ENCODE measurements at regions not wholly inside any gene's neighbourhood (a gene's known extent, or its start where the extent isn't known, plus 50 kb on each side); places are given as distances from the start of the nearest gene placed in this dataset.

GRCh38 chr2:64296695-64297346 is 152.6 kb upstream of the PELI1 start:
- Histone ChIP-seq H4K20me1 (replicated peaks; ENCODE audit: insufficient read depth) (no peaks in the 10 kb centered on the region), H3K9me2 (ENCODE audit: insufficient read depth) (peaks cover 2% of the 10 kb centered on the region; the same call in 1 of the 2 replicates), H3K36me3 (ENCODE audit: insufficient read depth) (no peaks in the 10 kb centered on the region), H3F3A (replicated peaks; ENCODE audit: low read depth) (no peaks in the 10 kb centered on the region; the same call in 1 of the 2 replicates), H3K27ac (ENCODE audit: low read depth) (no peak overlapping the region), H3K4me2 (no peak overlapping the region), H2AFZ (no peak overlapping the region), H3K27me3 (ENCODE audit: insufficient read depth) (0 out of 2 replicates have a peak, but pooled peaks cover 3% of the 10 kb centered on the region), H3K4me3 (no peak overlapping the region), H3K4me1 (ENCODE audit: insufficient read depth) (no peaks in the 10 kb centered on the region), H3K79me2 (replicated peaks; ENCODE audit: insufficient read depth) (no peaks in the 10 kb centered on the region)
- peaks cover 10% of the 10 kb centered on the region for H3K9me3 Mint-ChIP-seq
- no peak overlapping the region for H3K27ac Mint-ChIP-seq
- no peak for ATAC-seq
- no peak overlapping the region for H3K4me3 Mint-ChIP-seq
- peaks cover 7% of the 10 kb centered on the region for H3K27me3 Mint-ChIP-seq (ENCODE audit: insufficient read depth, low read depth, poor library complexity)
- peaks cover 10% of the 10 kb centered on the region for H3K4me1 Mint-ChIP-seq
- H3K36me3 Mint-ChIP-seq (ENCODE audit: low read depth) = peaks cover 15% of the 10 kb centered on the region
- DNase-seq (ENCODE audit: low spot score) = no peak
- TF ChIP-seq, protein P1, sequence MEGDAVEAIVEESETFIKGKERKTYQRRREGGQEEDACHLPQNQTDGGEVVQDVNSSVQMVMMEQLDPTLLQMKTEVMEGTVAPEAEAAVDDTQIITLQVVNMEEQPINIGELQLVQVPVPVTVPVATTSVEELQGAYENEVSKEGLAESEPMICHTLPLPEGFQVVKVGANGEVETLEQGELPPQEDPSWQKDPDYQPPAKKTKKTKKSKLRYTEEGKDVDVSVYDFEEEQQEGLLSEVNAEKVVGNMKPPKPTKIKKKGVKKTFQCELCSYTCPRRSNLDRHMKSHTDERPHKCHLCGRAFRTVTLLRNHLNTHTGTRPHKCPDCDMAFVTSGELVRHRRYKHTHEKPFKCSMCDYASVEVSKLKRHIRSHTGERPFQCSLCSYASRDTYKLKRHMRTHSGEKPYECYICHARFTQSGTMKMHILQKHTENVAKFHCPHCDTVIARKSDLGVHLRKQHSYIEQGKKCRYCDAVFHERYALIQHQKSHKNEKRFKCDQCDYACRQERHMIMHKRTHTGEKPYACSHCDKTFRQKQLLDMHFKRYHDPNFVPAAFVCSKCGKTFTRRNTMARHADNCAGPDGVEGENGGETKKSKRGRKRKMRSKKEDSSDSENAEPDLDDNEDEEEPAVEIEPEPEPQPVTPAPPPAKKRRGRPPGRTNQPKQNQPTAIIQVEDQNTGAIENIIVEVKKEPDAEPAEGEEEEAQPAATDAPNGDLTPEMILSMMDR (conservative IDR thresholded peaks at IDR 0.05; ENCODE audit: low read depth in 2 of 2) = no peak
- TF ChIP-seq, protein P2, sequence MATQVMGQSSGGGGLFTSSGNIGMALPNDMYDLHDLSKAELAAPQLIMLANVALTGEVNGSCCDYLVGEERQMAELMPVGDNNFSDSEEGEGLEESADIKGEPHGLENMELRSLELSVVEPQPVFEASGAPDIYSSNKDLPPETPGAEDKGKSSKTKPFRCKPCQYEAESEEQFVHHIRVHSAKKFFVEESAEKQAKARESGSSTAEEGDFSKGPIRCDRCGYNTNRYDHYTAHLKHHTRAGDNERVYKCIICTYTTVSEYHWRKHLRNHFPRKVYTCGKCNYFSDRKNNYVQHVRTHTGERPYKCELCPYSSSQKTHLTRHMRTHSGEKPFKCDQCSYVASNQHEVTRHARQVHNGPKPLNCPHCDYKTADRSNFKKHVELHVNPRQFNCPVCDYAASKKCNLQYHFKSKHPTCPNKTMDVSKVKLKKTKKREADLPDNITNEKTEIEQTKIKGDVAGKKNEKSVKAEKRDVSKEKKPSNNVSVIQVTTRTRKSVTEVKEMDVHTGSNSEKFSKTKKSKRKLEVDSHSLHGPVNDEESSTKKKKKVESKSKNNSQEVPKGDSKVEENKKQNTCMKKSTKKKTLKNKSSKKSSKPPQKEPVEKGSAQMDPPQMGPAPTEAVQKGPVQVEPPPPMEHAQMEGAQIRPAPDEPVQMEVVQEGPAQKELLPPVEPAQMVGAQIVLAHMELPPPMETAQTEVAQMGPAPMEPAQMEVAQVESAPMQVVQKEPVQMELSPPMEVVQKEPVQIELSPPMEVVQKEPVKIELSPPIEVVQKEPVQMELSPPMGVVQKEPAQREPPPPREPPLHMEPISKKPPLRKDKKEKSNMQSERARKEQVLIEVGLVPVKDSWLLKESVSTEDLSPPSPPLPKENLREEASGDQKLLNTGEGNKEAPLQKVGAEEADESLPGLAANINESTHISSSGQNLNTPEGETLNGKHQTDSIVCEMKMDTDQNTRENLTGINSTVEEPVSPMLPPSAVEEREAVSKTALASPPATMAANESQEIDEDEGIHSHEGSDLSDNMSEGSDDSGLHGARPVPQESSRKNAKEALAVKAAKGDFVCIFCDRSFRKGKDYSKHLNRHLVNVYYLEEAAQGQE (IDR thresholded peaks at IDR 0.05; ENCODE audit: unreplicated experiment) = peak; percentile 76

DNA sequence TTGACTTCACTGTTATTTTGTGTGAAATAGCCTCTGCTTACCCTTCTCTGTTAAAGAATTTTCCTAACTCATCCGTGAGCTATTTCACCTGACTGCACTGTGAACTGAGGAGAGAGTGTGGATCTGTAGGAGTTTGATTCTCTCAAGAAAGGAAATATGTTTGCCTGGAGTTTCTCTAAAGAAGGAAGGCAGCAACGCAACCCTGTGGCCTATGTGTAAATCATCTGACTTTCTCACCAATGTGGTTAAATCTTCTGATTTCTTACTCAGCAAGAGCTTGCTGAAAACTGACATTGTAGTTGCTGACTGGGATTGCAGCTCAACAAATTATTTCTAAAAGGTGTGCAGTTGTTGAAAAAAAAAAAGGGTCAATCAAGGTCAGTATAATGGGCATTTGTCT is 153.9 kb upstream of the PELI1 start:
- Histone ChIP-seq H3F3A (replicated peaks; ENCODE audit: low read depth) (no peaks in the 10 kb centered on the region; the same call in 1 of the 2 replicates), H3K79me2 (replicated peaks; ENCODE audit: insufficient read depth) (no peaks in the 10 kb centered on the region), H3K4me2 (no peak overlapping the region), H3K36me3 (ENCODE audit: insufficient read depth) (no peaks in the 10 kb centered on the region), H3K4me1 (ENCODE audit: insufficient read depth) (no peaks in the 10 kb centered on the region), H3K9me2 (ENCODE audit: insufficient read depth) (peaks cover 2% of the 10 kb centered on the region; the same call in 1 of the 2 replicates), H3K27ac (ENCODE audit: low read depth) (no peak overlapping the region), H3K4me3 (no peak overlapping the region), H2AFZ (no peak overlapping the region), H3K27me3 (ENCODE audit: insufficient read depth) (0 out of 2 replicates have a peak, but pooled peaks cover 3% of the 10 kb centered on the region), H4K20me1 (replicated peaks; ENCODE audit: insufficient read depth) (no peaks in the 10 kb centered on the region)
- ATAC-seq (no peak), DNase-seq (ENCODE audit: low spot score) (no peak)
- Mint-ChIP-seq H3K4me3 (no peak overlapping the region), H3K9me3 (peaks cover 10% of the 10 kb centered on the region), H3K27me3 (ENCODE audit: insufficient read depth, low read depth, poor library complexity) (peaks cover 7% of the 10 kb centered on the region), H3K36me3 (ENCODE audit: low read depth) (peaks cover 15% of the 10 kb centered on the region), H3K27ac (no peak overlapping the region), H3K4me1 (peaks cover 10% of the 10 kb centered on the region)
- TF ChIP-seq, protein P1 (conservative IDR thresholded peaks at IDR 0.05; ENCODE audit: low read depth in 2 of 2) = no peak
- no peak for TF ChIP-seq CREB1 (CRISPR knock-in tag; IDR thresholded peaks at IDR 0.05; ENCODE audit: low read depth)
- TF ChIP-seq, protein P2 (IDR thresholded peaks at IDR 0.05; ENCODE audit: unreplicated experiment) = no peak

All from GM23338 (cell line).